ENCODE measurements at regions not wholly inside any gene's neighbourhood (a gene's known extent, or its start where the extent isn't known, plus 50 kb on each side); places are given as distances from the start of the nearest gene placed in this dataset.

DNA sequence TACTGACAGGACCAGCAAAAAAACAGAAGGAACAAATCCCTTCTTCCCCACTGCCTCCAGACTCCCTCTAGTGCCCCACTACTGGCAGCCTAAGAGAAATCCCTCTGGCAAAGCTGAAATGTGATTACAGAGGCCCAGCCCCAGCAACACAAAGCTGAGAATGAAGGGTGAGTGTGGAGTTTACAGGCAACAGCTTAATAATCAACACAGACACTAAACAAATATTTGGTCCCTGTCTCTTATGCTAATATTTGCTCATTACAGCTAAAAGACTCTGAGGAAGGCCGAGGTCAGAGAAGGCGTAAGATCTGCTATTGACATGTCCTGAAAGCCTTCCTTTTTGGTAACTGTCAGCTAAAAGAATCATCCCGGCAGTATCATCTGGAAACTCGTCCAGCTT lies 308.5 kb upstream of the RASGRP1 start:
- ChIA-PET CTCF (interaction anchor here (0.7 to 1.8 kb wide), 4 partner anchors 8 to 118 kb away, joined by 3 to 6 read pairs (median 4); no protein-coding TSS in a partner anchor), POLR2A (no interaction called here)
- no peaks in the 10 kb centered on the region for H4K20me1 ChIP-seq (replicated peaks; ENCODE audit: control insufficient read depth, extremely low read depth, insufficient read depth, low read length)
- H3K4me1 ChIP-seq (ENCODE audit: control insufficient read depth, extremely low read depth, insufficient read depth, low read length) = peaks cover 8% of the 10 kb centered on the region
- H3K4me2 ChIP-seq (ENCODE audit: insufficient read depth, low read length) = no peak overlapping the region
- H3K36me3 ChIP-seq (ENCODE audit: control insufficient read depth in 2 of 2, extremely low read depth in 1 of 2, insufficient read depth in 2 of 2, low read length in 2 of 2) = no peaks in the 10 kb centered on the region
- dilution Hi-C loops (cut with MboI; ENCODE audit: extremely low pct_ligation_motif_present, low sequenced_read_pairs) (no loop called here), intact Hi-C loops (cut with micrococcal nuclease) (no loop called here)
- DNase-seq (ENCODE audit: low read depth, low spot score) = no peak
- no peaks in the 10 kb centered on the region for H3K27me3 ChIP-seq (ENCODE audit: control insufficient read depth in 2 of 2, insufficient read depth in 2 of 2, low read length in 2 of 2)
- no peak overlapping the region for H3K4me3 ChIP-seq (replicated peaks in 1 of 3; ENCODE audit: insufficient read depth in 1 of 3, low read depth in 1 of 3, low read length in 3 of 3)
- no peaks in the 10 kb centered on the region for H3K9me1 ChIP-seq (replicated peaks; ENCODE audit: control insufficient read depth, extremely low read depth, insufficient read depth, low read length)
- no peak overlapping the region for H2AFZ ChIP-seq (ENCODE audit: low read depth, low read length)
- BruUV-seq (replicated peaks) = no TSS peak
- TF ChIP-seq POLR2AphosphoS5 (IDR thresholded peaks at IDR 0.05; ENCODE audit: insufficient read depth, low read depth, low read length) = no peak
- H3K79me2 ChIP-seq (ENCODE audit: control insufficient read depth, insufficient read depth, low read length) = no peaks in the 10 kb centered on the region
- FAIRE-seq = no peak
- H3K27ac ChIP-seq (ENCODE audit: insufficient read depth, low read depth, low read length) = no peak overlapping the region
- H3K9ac ChIP-seq (replicated peaks; ENCODE audit: extremely low read depth, insufficient read depth, low read length) = no peak overlapping the region
- peaks cover 3% of the 10 kb centered on the region for H3K9me3 ChIP-seq (replicated peaks; ENCODE audit: control insufficient read depth, insufficient read depth, low read length)

DNA sequence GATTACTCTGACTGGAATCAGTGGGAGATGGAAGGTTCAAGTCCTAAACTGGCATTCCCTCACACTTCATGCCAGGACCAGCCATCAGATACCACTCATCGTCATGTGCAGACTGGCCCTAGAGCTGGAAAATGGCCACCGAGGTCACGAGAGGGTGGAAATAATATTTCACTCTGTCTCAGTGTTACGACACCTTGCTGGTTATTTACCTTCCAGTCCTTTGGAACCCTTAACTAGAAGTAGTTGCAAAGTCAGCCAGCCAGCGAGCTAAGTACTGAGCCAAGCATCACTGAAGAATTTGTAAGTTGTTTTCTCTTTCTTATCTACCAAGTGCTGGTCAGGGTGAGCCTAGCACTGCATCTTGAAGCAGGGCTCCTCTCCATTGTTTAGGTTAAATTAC lies 309.9 kb upstream of the RASGRP1 start:
- Histone ChIP-seq H3K36me3 (ENCODE audit: control insufficient read depth in 2 of 2, extremely low read depth in 1 of 2, insufficient read depth in 2 of 2, low read length in 2 of 2) (no peaks in the 10 kb centered on the region), H2AFZ (ENCODE audit: low read depth, low read length) (no peak overlapping the region), H3K4me2 (ENCODE audit: insufficient read depth, low read length) (no peak overlapping the region), H3K4me1 (ENCODE audit: control insufficient read depth, extremely low read depth, insufficient read depth, low read length) (peaks cover 5% of the 10 kb centered on the region), H3K9me1 (replicated peaks; ENCODE audit: control insufficient read depth, extremely low read depth, insufficient read depth, low read length) (no peaks in the 10 kb centered on the region), H4K20me1 (replicated peaks; ENCODE audit: control insufficient read depth, extremely low read depth, insufficient read depth, low read length) (no peaks in the 10 kb centered on the region), H3K27ac (ENCODE audit: insufficient read depth, low read depth, low read length) (no peak overlapping the region), H3K79me2 (ENCODE audit: control insufficient read depth, insufficient read depth, low read length) (no peaks in the 10 kb centered on the region), H3K27me3 (ENCODE audit: control insufficient read depth in 2 of 2, insufficient read depth in 2 of 2, low read length in 2 of 2) (no peaks in the 10 kb centered on the region), H3K9ac (replicated peaks; ENCODE audit: extremely low read depth, insufficient read depth, low read length) (no peak overlapping the region), H3K4me3 (replicated peaks in 1 of 3; ENCODE audit: insufficient read depth in 1 of 3, low read depth in 1 of 3, low read length in 3 of 3) (no peak overlapping the region), H3K9me3 (replicated peaks; ENCODE audit: control insufficient read depth, insufficient read depth, low read length) (peaks cover 3% of the 10 kb centered on the region)
- DNase-seq (ENCODE audit: low read depth, low spot score) (no peak), FAIRE-seq (no peak)
- ChIA-PET CTCF (interaction anchor here (1.0 kb wide), 1 partner anchor 13 kb away, joined by 4 read pairs; no protein-coding TSS in a partner anchor), POLR2A (no interaction called here)
- dilution Hi-C loops (cut with MboI; ENCODE audit: extremely low pct_ligation_motif_present, low sequenced_read_pairs) (no loop called here), intact Hi-C loops (cut with micrococcal nuclease) (no loop called here)
- TF ChIP-seq POLR2AphosphoS5 (IDR thresholded peaks at IDR 0.05; ENCODE audit: insufficient read depth, low read depth, low read length) (no peak), CTCF (IDR thresholded peaks at IDR 0.05; ENCODE audit: extremely low read depth in 1 of 2, insufficient read depth in 1 of 2, low read depth in 1 of 2, low read length in 2 of 2) (no peak), MYC (IDR thresholded peaks at IDR 0.05; ENCODE audit: low read depth, low read length) (no peak), JUN (IDR thresholded peaks at IDR 0.05; ENCODE audit: borderline replicate concordance, insufficient read depth, insufficient read length, low read depth) (no peak)
- BruUV-seq (replicated peaks) = no TSS peak

Measured in endothelial cell of umbilical vein (primary cell).